BJ (cell line): ENCODE measurements at regions not wholly inside any gene's neighbourhood (a gene's known extent, or its start where the extent isn't known, plus 50 kb on each side); places are given as distances from the start of the nearest gene placed in this dataset.
"Not testable (repeated sequence)": the region's sequence is repeated elsewhere in the genome, so short reads cannot be mapped to it uniquely, and the experiment has no call there.

Source experiments
- CTCF ChIA-PET: fragments of 350-600 bp; formaldehyde crosslinking; extraction: SDS; loops from one replicate; lab custom pipeline; 2021; ENCODE audit warnings: antibody characterized with exemption, inconsistent platforms; lab: Yijun Ruan, JAX
- POLR2A ChIA-PET: fragments of 300-600 bp; sonication (Branson Sonifier 250); formaldehyde crosslinking; extraction: SDS; loops from one replicate; lab custom pipeline; 2021; ENCODE audit warnings: antibody characterized with exemption; lab: Charles Lee
- DNase-seq: peaks from one replicate; pipeline ENCODE4 v3.0.0-alpha.2; 2011; ENCODE audit warnings: low read depth
- H3K27me3 ChIP-seq: 2 replicates; pipeline ENCODE4 v1.6.0; 2011; ENCODE audit warnings: low read length; ENCODE audit not compliant: control insufficient read depth, insufficient read depth
- H3K36me3 ChIP-seq: 2 replicates; pipeline ENCODE4 v1.5.1; 2011; ENCODE audit warnings: low read length; ENCODE audit not compliant: control insufficient read depth, insufficient read depth
- H3K4me3 ChIP-seq: 2 replicates; pipeline ENCODE4 v1.5.1; 2011; ENCODE audit warnings: low read depth, mild to moderate bottlenecking, control low read depth, low read length
- CTCF ChIP-seq: IDR thresholded peaks from 2 replicates; pipeline ENCODE4 v1.5.1; 2011; ENCODE audit warnings: low read depth, mild to moderate bottlenecking, control low read depth, inconsistent platforms, low read length, moderate library complexity; ENCODE audit not compliant: insufficient read depth

GRCh38 chr6:14781772-14782525 lies 463.9 kb upstream of the JARID2 start:
- DNase-seq: no peak
- no peak overlapping the region for H3K4me3 ChIP-seq
- POLR2A ChIA-PET: no interaction called here
- H3K27me3 ChIP-seq: no peaks in the 10 kb centered on the region
- H3K36me3 ChIP-seq: no peaks in the 10 kb centered on the region
- TF ChIP-seq CTCF: no peak
- CTCF ChIA-PET: no interaction called here

GRCh38 chr6:14782921-14783464 lies 462.9 kb upstream of the JARID2 start:
- H3K4me3 ChIP-seq, H3K36me3 ChIP-seq, DNase-seq, POLR2A ChIA-PET, H3K27me3 ChIP-seq, CTCF ChIA-PET: not testable (repeated sequence)

- Histone ChIP-seq H3K27me3 (no peaks in the 10 kb centered on the region), H3K4me3 (no peak overlapping the region), H3K36me3 (no peaks in the 10 kb centered on the region)
- TF ChIP-seq CTCF: no peak
- POLR2A ChIA-PET: no interaction called here
- no peak for DNase-seq
- CTCF ChIA-PET: interaction anchor here (1.1 kb wide), 1 partner anchor 9 kb away, joined by 3 read pairs; no protein-coding TSS in a partner anchor
Measured at GRCh38 chr6:14783594-14783993, 462.3 kb upstream of the JARID2 start.

GRCh38 chr6:14784596-14785492 lies 461.0 kb upstream of the JARID2 start:
- Histone ChIP-seq H3K27me3 (no peaks in the 10 kb centered on the region), H3K4me3 (no peak overlapping the region), H3K36me3 (no peaks in the 10 kb centered on the region)
- POLR2A ChIA-PET: no interaction called here
- TF ChIP-seq CTCF: no peak
- CTCF ChIA-PET: interaction anchor here (1.1 kb wide), 1 partner anchor 10 kb away, joined by 3 read pairs; no protein-coding TSS in a partner anchor
- DNase-seq: no peak

GRCh38 chr6:14785493-14785790 lies 460.4 kb upstream of the JARID2 start:
- POLR2A ChIA-PET: no interaction called here
- no peak overlapping the region for H3K4me3 ChIP-seq
- DNase-seq: no peak
- TF ChIP-seq CTCF: no peak
- H3K27me3 ChIP-seq: no peaks in the 10 kb centered on the region
- H3K36me3 ChIP-seq: no peaks in the 10 kb centered on the region
- CTCF ChIA-PET: no interaction called here
